BE2C (cell line): ENCODE measurements at regions not wholly inside any gene's neighbourhood (a gene's known extent, or its start where the extent isn't known, plus 50 kb on each side); places are given as distances from the start of the nearest gene placed in this dataset.
A peak's percentile ranks its signal among the peaks of the same experiment; 100 is the strongest.
"Not testable (repeated sequence)": the region's sequence is repeated elsewhere in the genome, so short reads cannot be mapped to it uniquely, and the experiment has no call there.

Experiments
- DNase-seq: peaks from one replicate; pipeline ENCODE4 v3.0.0-alpha.2; 2020
- H3K27me3 ChIP-seq: fragments of 250-450 bp; sonication (Bioruptor Pico); 2 replicates; pipeline ENCODE4 v1.5.1; 2020; ENCODE audit warnings: mild to moderate bottlenecking
- H3K36me3 ChIP-seq: fragments of 250-450 bp; sonication (Bioruptor Pico); 2 replicates; pipeline ENCODE4 v1.5.1; 2020; ENCODE audit warnings: mild to moderate bottlenecking
- H3K4me1 ChIP-seq: fragments of 250-450 bp; sonication (Bioruptor Pico); 2 replicates; pipeline ENCODE4 v1.5.1; 2020
- H3K4me3 ChIP-seq: 2 replicates; pipeline ENCODE4 v1.5.1; 2011; ENCODE audit warnings: low read depth, low read length
- H3K9me3 ChIP-seq: fragments of 250-450 bp; sonication (Bioruptor Pico); 2 replicates; pipeline ENCODE4 v1.5.1; 2020
- CTCF ChIP-seq: IDR thresholded peaks from 2 replicates; pipeline ENCODE4 v1.5.1; 2012; ENCODE audit warnings: mild to moderate bottlenecking, low read depth, low read length

GRCh38 chr12:124217508-124218242 is 77.2 kb upstream of the RFLNA start:
- Histone ChIP-seq H3K9me3 (peaks cover 9% of the 10 kb centered on the region), H3K4me1 (no peaks in the 10 kb centered on the region), H3K4me3 (peak overlapping the region; percentile 58), H3K27me3 (no peaks in the 10 kb centered on the region), H3K36me3 (no peaks in the 10 kb centered on the region)
- no peak for TF ChIP-seq CTCF
- peak; percentile 31 for DNase-seq

- Histone ChIP-seq H3K4me1 (no peaks in the 10 kb centered on the region), H3K4me3 (peak overlapping the region; percentile 58), H3K27me3 (no peaks in the 10 kb centered on the region), H3K36me3 (no peaks in the 10 kb centered on the region), H3K9me3 (peaks cover 9% of the 10 kb centered on the region)
- no peak for TF ChIP-seq CTCF
- no peak for DNase-seq
Observed at GRCh38 chr12:124218243-124218560, 76.7 kb upstream of the RFLNA start.

GRCh38 chr12:124218650-124219049 is 76.2 kb upstream of the RFLNA start:
- DNase-seq, H3K36me3 ChIP-seq, H3K4me1 ChIP-seq, H3K9me3 ChIP-seq, H3K4me3 ChIP-seq, H3K27me3 ChIP-seq: not testable (repeated sequence)

- Histone ChIP-seq H3K4me3 (no peak overlapping the region), H3K4me1 (no peaks in the 10 kb centered on the region), H3K9me3 (no peaks in the 10 kb centered on the region), H3K27me3 (no peaks in the 10 kb centered on the region), H3K36me3 (no peaks in the 10 kb centered on the region)
- TF ChIP-seq CTCF: no peak
- DNase-seq: no peak
Observed at GRCh38 chr12:124222368-124223245, 72.3 kb upstream of the RFLNA start.

GRCh38 chr12:124223733-124224138 is 71.2 kb upstream of the RFLNA start:
- H3K4me1 ChIP-seq, H3K9me3 ChIP-seq, H3K36me3 ChIP-seq, H3K4me3 ChIP-seq, DNase-seq, H3K27me3 ChIP-seq: not testable (repeated sequence)

GRCh38 chr12:124224535-124225110 is 70.3 kb upstream of the RFLNA start:
- no peaks in the 10 kb centered on the region for H3K27me3 ChIP-seq
- DNase-seq: no peak

More at GRCh38 chr12:124224535-124225110, 70.3 kb upstream of the RFLNA start:
- no peaks in the 10 kb centered on the region for H3K9me3 ChIP-seq
- H3K4me3 ChIP-seq: no peak overlapping the region
- H3K36me3 ChIP-seq: no peaks in the 10 kb centered on the region
- no peaks in the 10 kb centered on the region for H3K4me1 ChIP-seq
- no peak for TF ChIP-seq CTCF
